K562 (cell line): ENCODE measurements at regions not wholly inside any gene's neighbourhood (a gene's known extent, or its start where the extent isn't known, plus 50 kb on each side); places are given as distances from the start of the nearest gene placed in this dataset.

Source experiments
- BRCA1 ChIP-seq, 2 experiments: fragments of 450-650 bp in 1 of 2; sonication (generic) in 1 of 2; formaldehyde crosslinking in 1 of 2; IDR thresholded peaks; 2 replicates each; pipeline versions ENCODE4 v1.5.0 to v1.6.1; 2017 to 2020; ENCODE audit warnings: mild to moderate bottlenecking in 1 of 2, missing genetic modification reagents in 1 of 2
- CBX8 ChIP-seq: fragments of 200-600 bp; sonication (generic); IDR thresholded peaks from 2 replicates; pipeline ENCODE4 v1.6.1; 2012; ENCODE audit warnings: borderline replicate concordance, mixed run types, low read depth, mild to moderate bottlenecking, moderate library complexity, mixed read lengths, low read length, control low read depth, inconsistent platforms; ENCODE audit not compliant: poor library complexity, severe bottlenecking; ENCODE audit errors: extremely low read depth
- CTCF ChIP-seq, 3 experiments: IDR thresholded peaks in 2 of 3; conservative IDR thresholded peaks in 1 of 3; 2 replicates each; pipeline ENCODE4 v1.5.1; 2011 to 2012; ENCODE audit warnings: low read length in 3 of 3, mild to moderate bottlenecking in 3 of 3, control low read depth in 2 of 3, improper control_type of control experiment in 1 of 3, inconsistent platforms in 1 of 3, low read depth in 1 of 3, mixed read lengths in 1 of 3, moderate library complexity in 1 of 3; ENCODE audit not compliant: insufficient read depth in 2 of 3
- EZH2 ChIP-seq: IDR thresholded peaks from 2 replicates; pipeline ENCODE4 v1.6.1; 2012; ENCODE audit warnings: low read depth, mild to moderate bottlenecking, inconsistent platforms, low read length, borderline replicate concordance
- FOS ChIP-seq: IDR thresholded peaks from 3 replicates; pipeline ENCODE4 v1.6.1; 2011; ENCODE audit not compliant: insufficient read length; ENCODE audit errors: extremely low read depth
- FOXK2 ChIP-seq, 2 experiments: fragments of 450-650 bp; IDR thresholded peaks in 1 of 2; conservative IDR thresholded peaks in 1 of 2; 2 replicates each; pipeline ENCODE4 v1.6.1; 2016; ENCODE audit warnings: low read depth in 2 of 2, mild to moderate bottlenecking in 1 of 2
- FUS ChIP-seq: fragments of 200-400 bp; formaldehyde crosslinking; optimal IDR thresholded peaks from 2 replicates; pipeline ENCODE3; 2017; ENCODE audit warnings: low read depth, low read length
- MTF1 ChIP-seq: fragments of 250-450 bp; sonication (Bioruptor Pico); IDR thresholded peaks from 2 replicates; pipeline ENCODE4 v1.9.0; 2021; ENCODE audit warnings: moderate library complexity, mild to moderate bottlenecking, inconsistent platforms, borderline replicate concordance
- NBN ChIP-seq: fragments of 450-650 bp; IDR thresholded peaks from 2 replicates; pipeline ENCODE4 v1.6.1; 2016; ENCODE audit warnings: low read depth, mild to moderate bottlenecking
- ZNF589 ChIP-seq: fragments of 200-800 bp; sonication (Bioruptor generic); IDR thresholded peaks from 2 replicates; pipeline ENCODE4 v1.6.1; 2016; ENCODE audit warnings: low read depth, missing genetic modification characterization, missing compliant biosample characterization
- ZNF696 ChIP-seq: fragments of 250-450 bp; sonication (Bioruptor Pico); conservative IDR thresholded peaks from 2 replicates; pipeline ENCODE4 v1.4.0; 2020; ENCODE audit warnings: mild to moderate bottlenecking, moderate library complexity
- TF ChIP-seq, protein P1 (sequence below): sonication (generic); formaldehyde crosslinking; IDR thresholded peaks from 2 replicates; pipeline ENCODE4 v1.8.0; 2023; ENCODE audit warnings: mild to moderate bottlenecking, missing genetic modification reagents

- no peak for TF ChIP-seq FUS
- TF ChIP-seq FOXK2 (conservative IDR thresholded peaks at IDR 0.05 in 1 of 2, IDR thresholded peaks at IDR 0.05 in 1 of 2; ENCODE audit: low read depth in 2 of 2) = no peak
- TF ChIP-seq MTF1 = no peak
- no peak for TF ChIP-seq NBN
- no peak for TF ChIP-seq ZNF696
- TF ChIP-seq CBX8 = no peak
- no peak for TF ChIP-seq BRCA1 (IDR thresholded peaks at IDR 0.05)
- no peak for TF ChIP-seq BRCA1 (CRISPR knock-in tag; IDR thresholded peaks at IDR 0.05)
- no peak for TF ChIP-seq EZH2
- no peak for TF ChIP-seq ZNF589 (CRISPR knock-in tag)
- TF ChIP-seq, protein P1, sequence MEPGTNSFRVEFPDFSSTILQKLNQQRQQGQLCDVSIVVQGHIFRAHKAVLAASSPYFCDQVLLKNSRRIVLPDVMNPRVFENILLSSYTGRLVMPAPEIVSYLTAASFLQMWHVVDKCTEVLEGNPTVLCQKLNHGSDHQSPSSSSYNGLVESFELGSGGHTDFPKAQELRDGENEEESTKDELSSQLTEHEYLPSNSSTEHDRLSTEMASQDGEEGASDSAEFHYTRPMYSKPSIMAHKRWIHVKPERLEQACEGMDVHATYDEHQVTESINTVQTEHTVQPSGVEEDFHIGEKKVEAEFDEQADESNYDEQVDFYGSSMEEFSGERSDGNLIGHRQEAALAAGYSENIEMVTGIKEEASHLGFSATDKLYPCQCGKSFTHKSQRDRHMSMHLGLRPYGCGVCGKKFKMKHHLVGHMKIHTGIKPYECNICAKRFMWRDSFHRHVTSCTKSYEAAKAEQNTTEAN = no peak
- TF ChIP-seq CTCF (IDR thresholded peaks at IDR 0.05 in 2 of 3, conservative IDR thresholded peaks at IDR 0.05 in 1 of 3; ENCODE audit: insufficient read depth in 2 of 3, low read depth in 1 of 3, low read length in 3 of 3) = no peak
- TF ChIP-seq FOS = no peak
These were observed 378.1 kb downstream of the AACS start for GRCh38 chr12:125443341-125443740.
